Omental fat pad (tissue), 3 donors: ENCODE measurements at regions not wholly inside any gene's neighbourhood (a gene's known extent, or its start where the extent isn't known, plus 50 kb on each side); places are given as distances from the start of the nearest gene placed in this dataset.

Experiments
- ATAC-seq: fragments of 150-250 bp; one replicate; pipeline ENCODE4 v1.9.1; 2016; ENCODE audit warnings: mild to moderate bottlenecking, moderate library complexity; ENCODE audit not compliant: low FRiP score
- DNase-seq: peaks from one replicate; pipeline ENCODE4 v3.0.0-alpha.2; 2019; ENCODE audit warnings: low spot score
- CTCF ChIP-seq, 3 donors: fragments of 450-650 bp; IDR thresholded peaks; one replicate each; pipeline ENCODE4 v1.5.1; 2016 to 2017; ENCODE audit warnings: antibody characterized with exemption in 3 of 3, mild to moderate bottlenecking in 3 of 3, moderate library complexity in 2 of 3

- TF ChIP-seq CTCF (IDR thresholded peaks at IDR 0.05): no peak
- no peak for ATAC-seq
- DNase-seq: no peak
These were observed 177.7 kb upstream of the TNFAIP3 start for GRCh38 chr6:137689377-137689776.

- no peak for DNase-seq
- no peak for TF ChIP-seq CTCF (IDR thresholded peaks at IDR 0.05)
- no peak for ATAC-seq
These were observed 177.0 kb upstream of the TNFAIP3 start for GRCh38 chr6:137690034-137690433.

- ATAC-seq (no peak), DNase-seq (no peak)
- TF ChIP-seq CTCF (IDR thresholded peaks at IDR 0.05): no peak
These were observed 176.3 kb upstream of the TNFAIP3 start for GRCh38 chr6:137690721-137691120.

- DNase-seq (no peak), ATAC-seq (peak; percentile 35)
- TF ChIP-seq CTCF (IDR thresholded peaks at IDR 0.05): no peak
These were observed 174.8 kb upstream of the TNFAIP3 start for GRCh38 chr6:137692308-137692707.

- DNase-seq (no peak), ATAC-seq (no peak)
- TF ChIP-seq CTCF (IDR thresholded peaks at IDR 0.05): no peak
These were observed 174.3 kb upstream of the TNFAIP3 start for GRCh38 chr6:137692806-137693205.

- peak; percentile 22 for ATAC-seq
- no peak for DNase-seq
- no peak for TF ChIP-seq CTCF (IDR thresholded peaks at IDR 0.05)
These were observed 173.3 kb upstream of the TNFAIP3 start for GRCh38 chr6:137693711-137694110.

- ATAC-seq (no peak), DNase-seq (no peak)
- no peak for TF ChIP-seq CTCF (IDR thresholded peaks at IDR 0.05)
These were observed 170.3 kb upstream of the TNFAIP3 start for GRCh38 chr6:137696765-137697164.
